Retina (tissue), 1 donor: ENCODE measurements at regions not wholly inside any gene's neighbourhood (a gene's known extent, or its start where the extent isn't known, plus 50 kb on each side); places are given as distances from the start of the nearest gene placed in this dataset.

Experiments used
- DNase-seq: peaks from one replicate; pipeline ENCODE4 v3.0.0-alpha.2; 2016

- no peak for DNase-seq
Measured at GRCh38 chr3:67781218-67781617, 126.8 kb upstream of the SUCLG2 start.

- no peak for DNase-seq
Measured at GRCh38 chr3:67774676-67775075, 120.3 kb upstream of the SUCLG2 start.

GRCh38 chr3:67765575-67765974 is 111.2 kb upstream of the SUCLG2 start:
- no peak for DNase-seq

- DNase-seq, result no peak
Measured at GRCh38 chr3:67745296-67745695, 90.9 kb upstream of the SUCLG2 start.

- DNase-seq, result no peak
Measured at GRCh38 chr3:67744699-67745098, 90.3 kb upstream of the SUCLG2 start.

GRCh38 chr3:67739851-67740250 is 85.4 kb upstream of the SUCLG2 start:
- DNase-seq, result no peak

- DNase-seq, result no peak
Measured at GRCh38 chr3:67737906-67738865, 83.8 kb upstream of the SUCLG2 start.

GRCh38 chr3:67737140-67737539 is 82.7 kb upstream of the SUCLG2 start:
- no peak for DNase-seq

GRCh38 chr3:67733269-67733950 is 79.0 kb upstream of the SUCLG2 start:
- DNase-seq, result no peak

- DNase-seq, result no peak
Measured at GRCh38 chr3:67724434-67724833, 70.0 kb upstream of the SUCLG2 start.

GRCh38 chr3:67723863-67724262 is 69.5 kb upstream of the SUCLG2 start:
- no peak for DNase-seq

GRCh38 chr3:67719333-67719732 is 64.9 kb upstream of the SUCLG2 start:
- DNase-seq, result no peak

- no peak for DNase-seq
Measured at GRCh38 chr3:67715971-67716370, 61.6 kb upstream of the SUCLG2 start.

GRCh38 chr3:67713764-67714469 is 59.5 kb upstream of the SUCLG2 start:
- no peak for DNase-seq

- no peak for DNase-seq
Measured at GRCh38 chr3:67712259-67712658, 57.8 kb upstream of the SUCLG2 start.

GRCh38 chr3:67710396-67710795 is 56.0 kb upstream of the SUCLG2 start:
- no peak for DNase-seq

- no peak for DNase-seq
Measured at GRCh38 chr3:67706934-67707333, 52.5 kb upstream of the SUCLG2 start.

GRCh38 chr3:67704322-67704721 is 49.9 kb upstream of the SUCLG2 start:
- DNase-seq, result no peak
